HepG2 (cell line): ENCODE measurements at regions not wholly inside any gene's neighbourhood (a gene's known extent, or its start where the extent isn't known, plus 50 kb on each side); places are given as distances from the start of the nearest gene placed in this dataset.

ENCODE experiments used
- CHD4 ChIP-seq: fragments of 200-600 bp; sonication (generic); IDR thresholded peaks from 2 replicates; pipeline ENCODE4 v1.7.0; 2017; ENCODE audit warnings: mild to moderate bottlenecking, low read length, borderline replicate concordance
- GATA4 ChIP-seq: sonication (generic); IDR thresholded peaks from 2 replicates; pipeline ENCODE4 v1.6.1; 2016; ENCODE audit warnings: antibody characterized with exemption, low read depth, borderline replicate concordance
- KDM5A ChIP-seq: fragments of 200-600 bp; sonication (generic); IDR thresholded peaks from 2 replicates; pipeline ENCODE4 v1.7.0; 2018; ENCODE audit warnings: antibody characterized with exemption, mild to moderate bottlenecking, low read length, borderline replicate concordance
- MYC ChIP-seq: sonication (generic); formaldehyde crosslinking; IDR thresholded peaks from 2 replicates; pipeline ENCODE4 v1.9.0; 2021; ENCODE audit warnings: missing genetic modification reagents, borderline replicate concordance
- MYNN ChIP-seq: sonication (generic); formaldehyde crosslinking; IDR thresholded peaks from 2 replicates; pipeline ENCODE4 v1.4.0; 2020; ENCODE audit warnings: mild to moderate bottlenecking, low read depth, missing genetic modification reagents
- POLR2G ChIP-seq: fragments of 200-400 bp; formaldehyde crosslinking; IDR thresholded peaks from 2 replicates; pipeline ENCODE4 v1.6.1; 2018; ENCODE audit warnings: mild to moderate bottlenecking, low read depth, low read length, moderate library complexity
- PTBP1 ChIP-seq: fragments of 200-400 bp; formaldehyde crosslinking; IDR thresholded peaks from 2 replicates; pipeline ENCODE4 v1.6.1; 2018; ENCODE audit warnings: low read length, low read depth; ENCODE audit not compliant: poor library complexity, severe bottlenecking
- REPIN1 ChIP-seq: sonication (generic); formaldehyde crosslinking; IDR thresholded peaks from 2 replicates; pipeline ENCODE4 v1.8.0; 2022; ENCODE audit warnings: missing genetic modification reagents, low read depth, mild to moderate bottlenecking, borderline replicate concordance
- SSRP1 ChIP-seq: IDR thresholded peaks from 2 replicates; pipeline ENCODE4 v1.6.1; 2016; ENCODE audit warnings: control low read depth
- ZNF124 ChIP-seq: sonication (generic); formaldehyde crosslinking; IDR thresholded peaks from 2 replicates; pipeline ENCODE4 v1.4.0; 2020; ENCODE audit warnings: missing genetic modification reagents
- ZNF24 ChIP-seq: fragments of 450-650 bp; IDR thresholded peaks from 2 replicates; pipeline ENCODE4 v1.6.1; 2017; ENCODE audit warnings: antibody characterized with exemption, mild to moderate bottlenecking
- ZNF260 ChIP-seq: sonication (generic); formaldehyde crosslinking; IDR thresholded peaks from 2 replicates; pipeline ENCODE4 v1.4.0; 2020; ENCODE audit warnings: missing genetic modification reagents, low read depth, mild to moderate bottlenecking, borderline replicate concordance
- ZNF274 ChIP-seq: sonication (generic); formaldehyde crosslinking; IDR thresholded peaks from 2 replicates; pipeline ENCODE4 v1.5.1; 2020; ENCODE audit warnings: mild to moderate bottlenecking, missing genetic modification reagents
- ZNF431 ChIP-seq: sonication (generic); formaldehyde crosslinking; IDR thresholded peaks from 2 replicates; pipeline ENCODE4 v1.9.0; 2022; ENCODE audit warnings: missing genetic modification reagents, low read depth, mild to moderate bottlenecking, borderline replicate concordance
- ZNF501 ChIP-seq: sonication (generic); formaldehyde crosslinking; IDR thresholded peaks from 2 replicates; pipeline ENCODE4 v1.5.1; 2020; ENCODE audit warnings: mild to moderate bottlenecking, moderate library complexity, missing genetic modification reagents
- ZNF546 ChIP-seq: sonication (generic); formaldehyde crosslinking; conservative IDR thresholded peaks from 2 replicates; pipeline ENCODE4 v1.8.1; 2023; ENCODE audit warnings: mild to moderate bottlenecking, missing genetic modification reagents
- ZNF557 ChIP-seq: sonication (generic); formaldehyde crosslinking; IDR thresholded peaks from 2 replicates; pipeline ENCODE4 v1.4.0; 2020; ENCODE audit warnings: missing genetic modification reagents
- ZNF672 ChIP-seq: sonication (generic); formaldehyde crosslinking; IDR thresholded peaks from 2 replicates; pipeline ENCODE4 v1.8.1; 2022; ENCODE audit warnings: missing genetic modification reagents
- ZNF749 ChIP-seq: sonication (generic); formaldehyde crosslinking; IDR thresholded peaks from 2 replicates; pipeline ENCODE4 v1.8.0; 2022; ENCODE audit warnings: mild to moderate bottlenecking, missing genetic modification reagents, moderate library complexity, borderline replicate concordance
- TF ChIP-seq, protein P1 (sequence below), 2 experiments: sonication (generic) in 1 of 2; formaldehyde crosslinking in 1 of 2; IDR thresholded peaks; 2 replicates each; pipeline versions ENCODE4 v1.5.1 to v1.6.1; 2011 to 2020; ENCODE audit warnings: borderline replicate concordance in 1 of 2, low read depth in 1 of 2, low read length in 1 of 2, mild to moderate bottlenecking in 1 of 2, missing genetic modification reagents in 1 of 2, moderate library complexity in 1 of 2
- TF ChIP-seq, protein P2 (sequence below): IDR thresholded peaks from 2 replicates; pipeline ENCODE4 v1.6.1; 2016
- TF ChIP-seq, protein P3 (sequence below): sonication (generic); formaldehyde crosslinking; IDR thresholded peaks from 2 replicates; pipeline ENCODE4 v1.5.1; 2020; ENCODE audit warnings: mild to moderate bottlenecking, missing genetic modification reagents, moderate library complexity
- TF ChIP-seq, protein P4 (sequence below): sonication (generic); formaldehyde crosslinking; IDR thresholded peaks from 2 replicates; pipeline ENCODE4 v1.4.0; 2020; ENCODE audit warnings: missing genetic modification reagents
- TF ChIP-seq, protein P5 (sequence below): sonication (generic); formaldehyde crosslinking; IDR thresholded peaks from 2 replicates; pipeline ENCODE4 v1.8.1; 2023; ENCODE audit warnings: mild to moderate bottlenecking, missing genetic modification reagents

DNA sequence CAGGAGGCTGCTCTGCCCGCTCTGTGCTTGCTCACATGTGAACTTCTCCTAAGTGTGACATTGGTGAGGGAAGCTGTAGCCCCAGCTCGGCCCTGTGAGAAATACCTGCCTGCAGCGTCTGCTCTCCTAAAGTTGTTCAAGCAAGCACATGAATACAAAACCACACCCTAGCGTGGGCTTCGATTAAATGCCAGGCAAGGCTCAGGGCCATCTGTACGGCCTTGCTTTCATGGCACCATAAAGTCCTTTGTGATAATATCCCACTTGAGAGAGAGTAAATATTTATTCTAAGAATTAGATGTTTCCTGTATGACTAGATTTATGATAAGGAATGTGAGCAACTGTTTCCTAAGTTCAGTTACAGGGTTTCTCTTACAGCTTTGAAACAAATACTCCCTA, 262.8 kb upstream of the KLF14 start (continued):
- TF ChIP-seq, protein P1, sequence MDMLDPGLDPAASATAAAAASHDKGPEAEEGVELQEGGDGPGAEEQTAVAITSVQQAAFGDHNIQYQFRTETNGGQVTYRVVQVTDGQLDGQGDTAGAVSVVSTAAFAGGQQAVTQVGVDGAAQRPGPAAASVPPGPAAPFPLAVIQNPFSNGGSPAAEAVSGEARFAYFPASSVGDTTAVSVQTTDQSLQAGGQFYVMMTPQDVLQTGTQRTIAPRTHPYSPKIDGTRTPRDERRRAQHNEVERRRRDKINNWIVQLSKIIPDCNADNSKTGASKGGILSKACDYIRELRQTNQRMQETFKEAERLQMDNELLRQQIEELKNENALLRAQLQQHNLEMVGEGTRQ (IDR thresholded peaks at IDR 0.05; ENCODE audit: low read depth, low read length), result no peak
- TF ChIP-seq, protein P1 (CRISPR knock-in tag; IDR thresholded peaks at IDR 0.05; ENCODE audit: borderline replicate concordance), result no peak
- TF ChIP-seq MYC (peak; percentile 42; the same call in 1 of the 2 replicates), ZNF260 (CRISPR knock-in tag) (no peak), GATA4 (peak; percentile 60; the same call in 1 of the 2 replicates), KDM5A (no peak), ZNF672 (CRISPR knock-in tag) (no peak), MYNN (CRISPR knock-in tag) (no peak), ZNF124 (CRISPR knock-in tag) (no peak), SSRP1 (CRISPR knock-in tag) (0 out of 2 replicates have a peak, but pooled peaks have one; percentile 1), ZNF501 (CRISPR knock-in tag) (no peak), ZNF557 (CRISPR knock-in tag) (no peak), ZNF749 (CRISPR knock-in tag) (no peak), ZNF274 (no peak), ZNF546 (no peak), PTBP1 (no peak), ZNF431 (CRISPR knock-in tag) (no peak), POLR2G (0 out of 2 replicates have a peak, but pooled peaks have one; percentile 55), ZNF24 (no peak), REPIN1 (CRISPR knock-in tag) (no peak), CHD4 (no peak)
- TF ChIP-seq, protein P2, sequence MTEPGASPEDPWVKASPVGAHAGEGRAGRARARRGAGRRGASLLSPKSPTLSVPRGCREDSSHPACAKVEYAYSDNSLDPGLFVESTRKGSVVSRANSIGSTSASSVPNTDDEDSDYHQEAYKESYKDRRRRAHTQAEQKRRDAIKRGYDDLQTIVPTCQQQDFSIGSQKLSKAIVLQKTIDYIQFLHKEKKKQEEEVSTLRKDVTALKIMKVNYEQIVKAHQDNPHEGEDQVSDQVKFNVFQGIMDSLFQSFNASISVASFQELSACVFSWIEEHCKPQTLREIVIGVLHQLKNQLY, result no peak
- TF ChIP-seq, protein P3, sequence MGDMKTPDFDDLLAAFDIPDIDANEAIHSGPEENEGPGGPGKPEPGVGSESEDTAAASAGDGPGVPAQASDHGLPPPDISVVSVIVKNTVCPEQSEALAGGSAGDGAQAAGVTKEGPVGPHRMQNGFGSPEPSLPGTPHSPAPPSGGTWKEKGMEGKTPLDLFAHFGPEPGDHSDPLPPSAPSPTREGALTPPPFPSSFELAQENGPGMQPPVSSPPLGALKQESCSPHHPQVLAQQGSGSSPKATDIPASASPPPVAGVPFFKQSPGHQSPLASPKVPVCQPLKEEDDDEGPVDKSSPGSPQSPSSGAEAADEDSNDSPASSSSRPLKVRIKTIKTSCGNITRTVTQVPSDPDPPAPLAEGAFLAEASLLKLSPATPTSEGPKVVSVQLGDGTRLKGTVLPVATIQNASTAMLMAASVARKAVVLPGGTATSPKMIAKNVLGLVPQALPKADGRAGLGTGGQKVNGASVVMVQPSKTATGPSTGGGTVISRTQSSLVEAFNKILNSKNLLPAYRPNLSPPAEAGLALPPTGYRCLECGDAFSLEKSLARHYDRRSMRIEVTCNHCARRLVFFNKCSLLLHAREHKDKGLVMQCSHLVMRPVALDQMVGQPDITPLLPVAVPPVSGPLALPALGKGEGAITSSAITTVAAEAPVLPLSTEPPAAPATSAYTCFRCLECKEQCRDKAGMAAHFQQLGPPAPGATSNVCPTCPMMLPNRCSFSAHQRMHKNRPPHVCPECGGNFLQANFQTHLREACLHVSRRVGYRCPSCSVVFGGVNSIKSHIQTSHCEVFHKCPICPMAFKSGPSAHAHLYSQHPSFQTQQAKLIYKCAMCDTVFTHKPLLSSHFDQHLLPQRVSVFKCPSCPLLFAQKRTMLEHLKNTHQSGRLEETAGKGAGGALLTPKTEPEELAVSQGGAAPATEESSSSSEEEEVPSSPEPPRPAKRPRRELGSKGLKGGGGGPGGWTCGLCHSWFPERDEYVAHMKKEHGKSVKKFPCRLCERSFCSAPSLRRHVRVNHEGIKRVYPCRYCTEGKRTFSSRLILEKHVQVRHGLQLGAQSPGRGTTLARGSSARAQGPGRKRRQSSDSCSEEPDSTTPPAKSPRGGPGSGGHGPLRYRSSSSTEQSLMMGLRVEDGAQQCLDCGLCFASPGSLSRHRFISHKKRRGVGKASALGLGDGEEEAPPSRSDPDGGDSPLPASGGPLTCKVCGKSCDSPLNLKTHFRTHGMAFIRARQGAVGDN (CRISPR knock-in tag), result peak; percentile 73
- TF ChIP-seq, protein P4, sequence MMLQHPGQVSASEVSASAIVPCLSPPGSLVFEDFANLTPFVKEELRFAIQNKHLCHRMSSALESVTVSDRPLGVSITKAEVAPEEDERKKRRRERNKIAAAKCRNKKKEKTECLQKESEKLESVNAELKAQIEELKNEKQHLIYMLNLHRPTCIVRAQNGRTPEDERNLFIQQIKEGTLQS (CRISPR knock-in tag), result no peak
- TF ChIP-seq, protein P5, sequence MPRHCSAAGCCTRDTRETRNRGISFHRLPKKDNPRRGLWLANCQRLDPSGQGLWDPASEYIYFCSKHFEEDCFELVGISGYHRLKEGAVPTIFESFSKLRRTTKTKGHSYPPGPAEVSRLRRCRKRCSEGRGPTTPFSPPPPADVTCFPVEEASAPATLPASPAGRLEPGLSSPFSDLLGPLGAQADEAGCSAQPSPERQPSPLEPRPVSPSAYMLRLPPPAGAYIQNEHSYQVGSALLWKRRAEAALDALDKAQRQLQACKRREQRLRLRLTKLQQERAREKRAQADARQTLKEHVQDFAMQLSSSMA (CRISPR knock-in tag), result no peak
